ENCODE measurements at regions not wholly inside any gene's neighbourhood (a gene's known extent, or its start where the extent isn't known, plus 50 kb on each side); places are given as distances from the start of the nearest gene placed in this dataset.

DNA sequence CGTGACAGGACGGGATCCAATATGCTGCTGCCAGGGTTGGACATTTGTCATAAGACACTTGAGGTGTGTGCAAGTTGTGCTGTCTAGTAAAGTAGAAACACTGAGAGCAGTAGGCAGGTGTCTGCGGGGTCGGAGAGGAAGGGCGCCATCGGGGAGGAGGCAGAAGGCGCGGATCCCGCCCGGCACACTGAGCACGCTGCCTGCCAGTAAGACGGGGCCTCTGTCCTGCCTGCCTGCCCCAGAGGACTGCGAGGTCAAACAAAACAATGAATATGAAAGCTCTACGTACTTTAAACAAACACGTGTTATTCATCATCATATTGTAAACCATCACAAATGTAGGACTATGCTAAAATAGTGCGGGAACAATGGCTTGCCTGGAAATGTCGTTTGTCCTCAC is 349.3 kb upstream of the SALL3 start:
- no peak for DNase-seq
- 84 to 85% methylated on average over 11 to 17 of the region's 17 CpGs for whole genome bisulfite sequencing, 2 donors
- H3K9me3 ChIP-seq, result no peaks in the 10 kb centered on the region
- TF ChIP-seq POLR2A (IDR thresholded peaks at IDR 0.05), result no peak
- no peaks in the 10 kb centered on the region for H3K36me3 ChIP-seq (ENCODE audit: low read depth, missing control alignments)
- H3K27ac ChIP-seq, result no peak overlapping the region
- H3K4me3 ChIP-seq, result no peak overlapping the region
- H3K27me3 ChIP-seq, result no peaks in the 10 kb centered on the region
- intact Hi-C loops (cut with DNase I; ENCODE audit: low total_unique reads), result no loop called here
- H3K4me1 ChIP-seq, result no peaks in the 10 kb centered on the region

DNA sequence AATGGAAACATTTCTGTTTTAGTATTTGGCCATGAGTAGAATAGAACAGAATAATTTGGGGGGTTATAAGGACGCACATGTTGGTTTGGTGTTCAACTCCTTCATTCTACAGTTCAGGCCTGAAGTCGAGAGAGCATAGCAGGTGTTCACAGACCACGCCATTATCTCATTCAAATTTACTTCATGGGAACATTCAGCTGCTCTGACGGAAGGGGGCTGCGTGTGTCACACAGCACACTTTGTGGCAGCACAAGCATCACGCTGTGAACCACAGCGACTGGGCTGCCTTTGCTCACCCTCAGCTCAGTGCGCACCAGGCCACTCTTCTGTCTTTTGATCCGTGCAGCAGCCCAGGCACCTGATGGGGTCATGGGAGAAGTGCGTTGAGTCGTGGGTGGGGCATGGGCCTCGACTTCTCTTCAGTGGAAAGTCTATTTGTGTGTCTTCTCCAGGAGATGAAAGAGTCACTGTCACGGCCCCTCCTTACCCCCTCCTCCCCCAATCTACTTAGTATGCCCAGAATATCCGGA is 348.6 kb upstream of the SALL3 start:
- intact Hi-C loops (cut with DNase I; ENCODE audit: low total_unique reads), result no loop called here
- TF ChIP-seq POLR2A (IDR thresholded peaks at IDR 0.05), result no peak
- TF ChIP-seq, protein P1, sequence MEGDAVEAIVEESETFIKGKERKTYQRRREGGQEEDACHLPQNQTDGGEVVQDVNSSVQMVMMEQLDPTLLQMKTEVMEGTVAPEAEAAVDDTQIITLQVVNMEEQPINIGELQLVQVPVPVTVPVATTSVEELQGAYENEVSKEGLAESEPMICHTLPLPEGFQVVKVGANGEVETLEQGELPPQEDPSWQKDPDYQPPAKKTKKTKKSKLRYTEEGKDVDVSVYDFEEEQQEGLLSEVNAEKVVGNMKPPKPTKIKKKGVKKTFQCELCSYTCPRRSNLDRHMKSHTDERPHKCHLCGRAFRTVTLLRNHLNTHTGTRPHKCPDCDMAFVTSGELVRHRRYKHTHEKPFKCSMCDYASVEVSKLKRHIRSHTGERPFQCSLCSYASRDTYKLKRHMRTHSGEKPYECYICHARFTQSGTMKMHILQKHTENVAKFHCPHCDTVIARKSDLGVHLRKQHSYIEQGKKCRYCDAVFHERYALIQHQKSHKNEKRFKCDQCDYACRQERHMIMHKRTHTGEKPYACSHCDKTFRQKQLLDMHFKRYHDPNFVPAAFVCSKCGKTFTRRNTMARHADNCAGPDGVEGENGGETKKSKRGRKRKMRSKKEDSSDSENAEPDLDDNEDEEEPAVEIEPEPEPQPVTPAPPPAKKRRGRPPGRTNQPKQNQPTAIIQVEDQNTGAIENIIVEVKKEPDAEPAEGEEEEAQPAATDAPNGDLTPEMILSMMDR (IDR thresholded peaks at IDR 0.05), result no peak
- Histone ChIP-seq H3K27me3 (no peaks in the 10 kb centered on the region), H3K9me3 (no peaks in the 10 kb centered on the region), H3K36me3 (ENCODE audit: low read depth, missing control alignments) (no peaks in the 10 kb centered on the region), H3K4me1 (no peaks in the 10 kb centered on the region), H3K4me3 (no peak overlapping the region), H3K27ac (no peak overlapping the region)
- no peak for DNase-seq
- WGBS, 2 donors, result 86 to 87% methylated on average over 14 of the region's 14 CpGs

- TF ChIP-seq POLR2A (IDR thresholded peaks at IDR 0.05), result no peak
- TF ChIP-seq, protein P1 (IDR thresholded peaks at IDR 0.05), result no peak
- no peak for DNase-seq
- Histone ChIP-seq H3K4me1 (no peaks in the 10 kb centered on the region), H3K27me3 (no peaks in the 10 kb centered on the region), H3K4me3 (no peak overlapping the region), H3K9me3 (no peaks in the 10 kb centered on the region), H3K36me3 (ENCODE audit: low read depth, missing control alignments) (no peaks in the 10 kb centered on the region), H3K27ac (no peak overlapping the region)
- WGBS, 2 donors, result 79 to 80% methylated on average over 11 of the region's 11 CpGs
- intact Hi-C loops (cut with DNase I; ENCODE audit: low total_unique reads), result no loop called here
Observed at GRCh38 chr18:78632111-78632541, 347.5 kb upstream of the SALL3 start.

GRCh38 chr18:78634061-78634696 is 345.4 kb upstream of the SALL3 start:
- 74 to 87% methylated on average over 19 to 20 of the region's 20 CpGs for whole genome bisulfite sequencing, 2 donors
- intact Hi-C loops (cut with DNase I; ENCODE audit: low total_unique reads), result no loop called here
- TF ChIP-seq, protein P1 (IDR thresholded peaks at IDR 0.05), result no peak
- no peak for TF ChIP-seq POLR2A (IDR thresholded peaks at IDR 0.05)
- Histone ChIP-seq H3K9me3 (no peaks in the 10 kb centered on the region), H3K36me3 (ENCODE audit: low read depth, missing control alignments) (no peaks in the 10 kb centered on the region), H3K4me3 (no peak overlapping the region), H3K27me3 (no peaks in the 10 kb centered on the region), H3K4me1 (no peaks in the 10 kb centered on the region), H3K27ac (no peak overlapping the region)
- DNase-seq, result no peak

GRCh38 chr18:78635093-78635800 is 344.4 kb upstream of the SALL3 start:
- Histone ChIP-seq H3K4me3 (no peak overlapping the region), H3K4me1 (no peaks in the 10 kb centered on the region), H3K27me3 (no peaks in the 10 kb centered on the region), H3K27ac (no peak overlapping the region), H3K9me3 (no peaks in the 10 kb centered on the region), H3K36me3 (ENCODE audit: low read depth, missing control alignments) (no peaks in the 10 kb centered on the region)
- no peak for DNase-seq
- 86 to 89% methylated on average over 24 to 25 of the region's 29 CpGs for WGBS, 2 donors
- intact Hi-C loops (cut with DNase I; ENCODE audit: low total_unique reads), result no loop called here
- TF ChIP-seq POLR2A (IDR thresholded peaks at IDR 0.05), result no peak
- TF ChIP-seq, protein P1 (IDR thresholded peaks at IDR 0.05), result no peak
